Liver (tissue), 8 donors: ENCODE measurements at regions not wholly inside any gene's neighbourhood (a gene's known extent, or its start where the extent isn't known, plus 50 kb on each side); places are given as distances from the start of the nearest gene placed in this dataset.

Source experiments
- DNase-seq: peaks from one replicate; pipeline ENCODE4 v3.0.0-alpha.2; 2017; ENCODE audit warnings: low spot score
- H3K27ac ChIP-seq, 2 donors: one replicate each; pipeline ENCODE4 v1.7.0; 2013; ENCODE audit warnings: inconsistent platforms in 2 of 2, low read length in 2 of 2, control low read depth in 1 of 2, low read depth in 1 of 2, mild to moderate bottlenecking in 1 of 2
- H3K27me3 ChIP-seq, 4 donors: one replicate each; pipeline versions ENCODE4 v1.6.1 to v1.7.0; 2013; ENCODE audit warnings: low read length in 3 of 4, inconsistent platforms in 1 of 4, mild to moderate bottlenecking in 1 of 4, moderate library complexity in 1 of 4; ENCODE audit not compliant: control insufficient read depth in 4 of 4, insufficient read depth in 4 of 4
- H3K36me3 ChIP-seq, 4 donors: one replicate each; pipeline versions ENCODE4 v1.6.1 to v1.7.0; 2013; ENCODE audit warnings: low read length in 3 of 4, mild to moderate bottlenecking in 3 of 4, low read depth in 1 of 4, moderate library complexity in 1 of 4; ENCODE audit not compliant: control insufficient read depth in 4 of 4, insufficient read depth in 3 of 4
- H3K4me1 ChIP-seq, 4 donors: one replicate each; pipeline versions ENCODE4 v1.6.1 to v1.7.0; 2013; ENCODE audit warnings: low read length in 3 of 4, mild to moderate bottlenecking in 3 of 4, moderate library complexity in 1 of 4; ENCODE audit not compliant: control insufficient read depth in 4 of 4, insufficient read depth in 4 of 4
- H3K4me3 ChIP-seq, 3 donors: one replicate each; pipeline versions ENCODE4 v1.6.1 to v1.7.0; 2013; ENCODE audit warnings: low read length in 3 of 3, control low read depth in 1 of 3, low read depth in 1 of 3, mild to moderate bottlenecking in 1 of 3
- H3K9ac ChIP-seq, 2 donors: one replicate each; pipeline ENCODE4 v1.7.0; 2013; ENCODE audit warnings: low read length in 2 of 2, mild to moderate bottlenecking in 2 of 2, moderate library complexity in 2 of 2, control low read depth in 1 of 2, low read depth in 1 of 2
- H3K9me3 ChIP-seq, 4 donors: one replicate each; pipeline versions ENCODE4 v1.6.1 to v1.7.0; 2013; ENCODE audit warnings: low read length in 3 of 4; ENCODE audit not compliant: control insufficient read depth in 4 of 4
- ATF3 ChIP-seq: IDR thresholded peaks from 2 replicates; pipeline ENCODE4 v1.6.1; 2016; ENCODE audit warnings: antibody characterized with exemption
- EGR1 ChIP-seq, 2 donors: IDR thresholded peaks; 2 replicates each; pipeline ENCODE4 v1.6.1; 2016 to 2018; ENCODE audit warnings: antibody characterized with exemption in 2 of 2, low read depth in 2 of 2
- FOXA1 ChIP-seq: IDR thresholded peaks from 2 replicates; pipeline ENCODE4 v1.6.1; 2016; ENCODE audit warnings: antibody characterized with exemption
- FOXA2 ChIP-seq: IDR thresholded peaks from 2 replicates; pipeline ENCODE4 v1.6.1; 2016; ENCODE audit warnings: antibody characterized with exemption
- HNF4A ChIP-seq, 2 donors: conservative IDR thresholded peaks; 2 replicates each; pipeline ENCODE4 v1.6.1; 2016; ENCODE audit warnings: antibody characterized with exemption in 2 of 2, mild to moderate bottlenecking in 2 of 2
- HNF4G ChIP-seq: IDR thresholded peaks from 2 replicates; pipeline ENCODE4 v1.6.1; 2016; ENCODE audit warnings: antibody characterized with exemption
- JUND ChIP-seq, 2 donors: IDR thresholded peaks; 2 replicates each; pipeline ENCODE4 v1.6.1; 2016; ENCODE audit warnings: antibody characterized with exemption in 2 of 2
- NR2F2 ChIP-seq: IDR thresholded peaks from 2 replicates; pipeline ENCODE4 v1.6.1; 2016; ENCODE audit warnings: antibody characterized with exemption
- RAD21 ChIP-seq, 2 donors: IDR thresholded peaks; 2 replicates each; pipeline ENCODE4 v1.6.1; 2016; ENCODE audit warnings: antibody characterized with exemption in 2 of 2, mild to moderate bottlenecking in 2 of 2
- REST ChIP-seq: IDR thresholded peaks from 2 replicates; pipeline ENCODE4 v1.6.1; 2016; ENCODE audit warnings: antibody characterized with exemption, mild to moderate bottlenecking
- SP1 ChIP-seq: IDR thresholded peaks from 2 replicates; pipeline ENCODE4 v1.6.1; 2018; ENCODE audit warnings: antibody characterized with exemption, mild to moderate bottlenecking
- TAF1 ChIP-seq: conservative IDR thresholded peaks from 2 replicates; pipeline ENCODE4 v1.6.1; 2016; ENCODE audit warnings: antibody characterized with exemption, mild to moderate bottlenecking
- YY1 ChIP-seq: IDR thresholded peaks from 2 replicates; pipeline ENCODE4 v1.6.1; 2016; ENCODE audit warnings: antibody characterized with exemption, mild to moderate bottlenecking
- WGBS: extraction: QIAGEN DNeasy Blood & Tissue Kit; methylation state at CpG from one replicate; pipeline ENCODE4 v1.1.7; 2013; 5-methylcytosine and 5-hydroxymethylcytosine counted together
- TF ChIP-seq, protein P1 (sequence below): fragments of 150-350 bp; IDR thresholded peaks from 2 replicates; pipeline ENCODE4 v1.5.1; 2017; ENCODE audit warnings: improper control_type of control experiment, low read depth, low read length; ENCODE audit not compliant: missing input control
- donor health status: healthy.
- donor health status: healthy.
- donor health status: healthy.
- donor health status: healthy.
- donor health status: healthy.

- DNase-seq: peak; percentile 70
- H3K9ac ChIP-seq: no peak overlapping the region
- no peak for TF ChIP-seq SP1
- peak; percentile 66 to 78 for TF ChIP-seq RAD21 (IDR thresholded peaks at IDR 0.05)
- TF ChIP-seq REST: no peak
- no peak for TF ChIP-seq HNF4G
- no peak for TF ChIP-seq ATF3
- no peak for TF ChIP-seq FOXA1
- TF ChIP-seq EGR1 (IDR thresholded peaks at IDR 0.05; ENCODE audit: low read depth in 2 of 2): no peak
- no peak for TF ChIP-seq TAF1
- TF ChIP-seq NR2F2: no peak
- no peak for TF ChIP-seq FOXA2
- TF ChIP-seq, protein P1, sequence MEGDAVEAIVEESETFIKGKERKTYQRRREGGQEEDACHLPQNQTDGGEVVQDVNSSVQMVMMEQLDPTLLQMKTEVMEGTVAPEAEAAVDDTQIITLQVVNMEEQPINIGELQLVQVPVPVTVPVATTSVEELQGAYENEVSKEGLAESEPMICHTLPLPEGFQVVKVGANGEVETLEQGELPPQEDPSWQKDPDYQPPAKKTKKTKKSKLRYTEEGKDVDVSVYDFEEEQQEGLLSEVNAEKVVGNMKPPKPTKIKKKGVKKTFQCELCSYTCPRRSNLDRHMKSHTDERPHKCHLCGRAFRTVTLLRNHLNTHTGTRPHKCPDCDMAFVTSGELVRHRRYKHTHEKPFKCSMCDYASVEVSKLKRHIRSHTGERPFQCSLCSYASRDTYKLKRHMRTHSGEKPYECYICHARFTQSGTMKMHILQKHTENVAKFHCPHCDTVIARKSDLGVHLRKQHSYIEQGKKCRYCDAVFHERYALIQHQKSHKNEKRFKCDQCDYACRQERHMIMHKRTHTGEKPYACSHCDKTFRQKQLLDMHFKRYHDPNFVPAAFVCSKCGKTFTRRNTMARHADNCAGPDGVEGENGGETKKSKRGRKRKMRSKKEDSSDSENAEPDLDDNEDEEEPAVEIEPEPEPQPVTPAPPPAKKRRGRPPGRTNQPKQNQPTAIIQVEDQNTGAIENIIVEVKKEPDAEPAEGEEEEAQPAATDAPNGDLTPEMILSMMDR: peak; percentile 72
- TF ChIP-seq HNF4A (conservative IDR thresholded peaks at IDR 0.05): no peak
- H3K4me1 ChIP-seq: peaks cover 0 to 11% (median 9%) of the 10 kb centered on the region in 4 donors
- peak overlapping the region in 2 of 3 donors; percentile 1 to 28 for H3K4me3 ChIP-seq
- peaks cover 0 to 9% (median 2%) of the 10 kb centered on the region in 4 donors for H3K27me3 ChIP-seq
- H3K9me3 ChIP-seq: no peaks in the 10 kb centered on the region
- H3K36me3 ChIP-seq: no peaks in the 10 kb centered on the region
- WGBS: 3% methylated on average over 56 of the region's 56 CpGs
- H3K27ac ChIP-seq: no peak overlapping the region
Observed at GRCh38 chr1:50332941-50333594, 90.2 kb downstream of the DMRTA2 start.

DNA sequence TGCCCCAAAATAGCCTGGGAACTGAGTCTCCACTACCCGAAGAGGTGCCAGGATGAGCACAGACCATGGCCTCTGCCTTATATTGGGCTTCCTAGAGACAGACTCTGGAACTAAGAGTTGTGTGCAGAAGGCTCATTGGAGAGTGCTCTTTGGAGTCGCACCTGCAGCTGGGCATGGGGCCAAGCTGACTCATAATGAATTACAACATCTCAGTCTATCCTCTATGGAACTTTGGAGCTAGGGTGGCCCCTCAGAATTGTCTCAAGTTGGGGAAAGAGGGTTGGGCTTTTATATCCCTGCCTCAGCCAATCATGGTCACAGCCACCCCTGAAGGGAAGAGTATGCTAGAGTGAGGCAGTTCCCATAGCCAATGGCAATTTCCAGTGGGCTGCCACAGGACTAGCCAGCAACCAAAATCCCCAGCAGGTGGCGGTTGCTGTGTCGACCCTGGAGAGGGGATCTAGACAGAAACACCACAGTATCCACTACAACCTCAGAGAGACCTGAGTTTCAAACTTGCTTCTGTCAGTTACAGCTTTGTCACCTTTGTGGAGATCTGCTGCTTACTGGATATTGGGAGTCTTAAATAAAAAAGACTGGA lies 93.8 kb downstream of the DMRTA2 start:
- TF ChIP-seq TAF1: no peak
- TF ChIP-seq JUND (IDR thresholded peaks at IDR 0.05): peak in 1 of 2 donors; percentile 37
- TF ChIP-seq HNF4A (conservative IDR thresholded peaks at IDR 0.05): peak in 1 of 2 donors; percentile 20
- TF ChIP-seq RAD21 (IDR thresholded peaks at IDR 0.05): no peak
- no peak for TF ChIP-seq YY1
- no peak for TF ChIP-seq FOXA2
- Histone ChIP-seq H3K27ac (no peak overlapping the region), H3K27me3 (peaks cover 0 to 7% (median 2%) of the 10 kb centered on the region in 4 donors), H3K4me3 (no peak overlapping the region), H3K4me1 (peaks cover 0 to 11% (median 9%) of the 10 kb centered on the region in 4 donors), H3K9me3 (no peaks in the 10 kb centered on the region), H3K9ac (no peak overlapping the region), H3K36me3 (no peaks in the 10 kb centered on the region)
- DNase-seq: no peak
- WGBS: 43% methylated on average over 4 of the region's 4 CpGs
